OCI-LY7 (cell line): ENCODE measurements at regions not wholly inside any gene's neighbourhood (a gene's known extent, or its start where the extent isn't known, plus 50 kb on each side); places are given as distances from the start of the nearest gene placed in this dataset.
A peak's percentile ranks its signal among the peaks of the same experiment; 100 is the strongest.

Experiments
- BruUV-seq: library from RNA; stranded (reverse); fragments of 400-500 nt; replicated peaks from 2 replicates; lab custom pipeline; 2021; lab: Mats Ljungman, UMichigan
- CTCF ChIA-PET: fragments of 300-600 bp; sonication (Branson Sonifier 250); formaldehyde crosslinking; loops from one replicate; lab custom pipeline; 2022; ENCODE audit warnings: antibody characterized with exemption; ENCODE audit not compliant: unreplicated experiment; lab: Charles Lee
- POLR2A ChIA-PET: fragments of 300-600 bp; sonication (Branson Sonifier 250); formaldehyde crosslinking; loops from one replicate; lab custom pipeline; 2022; ENCODE audit warnings: antibody characterized with exemption; lab: Charles Lee
- DNase-seq: peaks from one replicate; pipeline ENCODE4 v3.0.0-alpha.2; 2015; ENCODE audit warnings: low spot score
- H2AFZ ChIP-seq: fragments of 200-600 bp; sonication (generic), shearing (Covaris generic); 2 replicates; pipeline ENCODE4 v1.6.1; 2014; ENCODE audit warnings: mild to moderate bottlenecking, antibody characterized with exemption, low read length, moderate library complexity
- H3K27ac ChIP-seq: fragments of 200-600 bp; sonication (generic); 2 replicates; pipeline ENCODE4 v1.5.1; 2014; ENCODE audit warnings: mixed run types, low read depth, mild to moderate bottlenecking, moderate library complexity, low read length, inconsistent platforms; ENCODE audit not compliant: poor library complexity, severe bottlenecking
- H3K36me3 ChIP-seq: fragments of 200-600 bp; sonication (generic); 2 replicates; pipeline ENCODE4 v1.6.1; 2014; ENCODE audit warnings: mild to moderate bottlenecking, antibody characterized with exemption, low read length, moderate library complexity, mixed read lengths; ENCODE audit not compliant: insufficient read depth
- H3K4me1 ChIP-seq: fragments of 200-600 bp; sonication (generic); 2 replicates; pipeline ENCODE4 v1.5.1; 2014; ENCODE audit warnings: mild to moderate bottlenecking, low read length; ENCODE audit not compliant: insufficient read depth, poor library complexity, severe bottlenecking
- H3K4me2 ChIP-seq: fragments of 200-600 bp; sonication (generic); 2 replicates; pipeline ENCODE4 v1.6.1; 2014; ENCODE audit warnings: mild to moderate bottlenecking, low read length
- H3K4me3 ChIP-seq: fragments of 200-600 bp; sonication (generic); 2 replicates; pipeline ENCODE4 v1.5.1; 2014; ENCODE audit warnings: mild to moderate bottlenecking, low read depth, low read length; ENCODE audit not compliant: poor library complexity, severe bottlenecking
- H3K79me2 ChIP-seq: fragments of 200-600 bp; sonication (generic); 2 replicates; pipeline ENCODE4 v1.6.1; 2016; ENCODE audit warnings: low read depth, mild to moderate bottlenecking, low read length, moderate library complexity, mixed read lengths; ENCODE audit not compliant: insufficient read depth
- H3K9me2 ChIP-seq: fragments of 200-600 bp; sonication (generic); 2 replicates; pipeline ENCODE4 v1.6.1; 2016; ENCODE audit warnings: mild to moderate bottlenecking, low read length, mixed read lengths; ENCODE audit not compliant: insufficient read depth
- H3K9me3 ChIP-seq: fragments of 200-600 bp; sonication (generic); 2 replicates; pipeline ENCODE4 v1.6.1; 2014; ENCODE audit warnings: mild to moderate bottlenecking, mixed run types, low read length, mixed read lengths
- H4K20me1 ChIP-seq: fragments of 200-600 bp; sonication (generic); 2 replicates; pipeline ENCODE4 v1.6.1; 2014; ENCODE audit warnings: mild to moderate bottlenecking, antibody characterized with exemption, low read length, moderate library complexity, mixed read lengths; ENCODE audit not compliant: insufficient read depth
- CTCF ChIP-seq: fragments of 200-600 bp; sonication (generic); conservative IDR thresholded peaks from 2 replicates; pipeline ENCODE4 v1.5.1; 2014; ENCODE audit warnings: mild to moderate bottlenecking, antibody characterized with exemption, low read length, moderate library complexity, mixed read lengths
- EZH2phosphoT487 ChIP-seq: fragments of 200-600 bp; sonication (generic); IDR thresholded peaks from 2 replicates; pipeline ENCODE4 v1.6.1; 2018; ENCODE audit warnings: low read depth, borderline replicate concordance, mild to moderate bottlenecking, mixed run types, antibody characterized with exemption, low read length, moderate library complexity, mixed read lengths
- intact Hi-C: fragments of 100-400 bp; cut with micrococcal nuclease; formaldehyde crosslinking; loops from one replicate; pipeline ENCODE4 v1.10.0; 2022; ENCODE audit not compliant: unreplicated experiment

DNA sequence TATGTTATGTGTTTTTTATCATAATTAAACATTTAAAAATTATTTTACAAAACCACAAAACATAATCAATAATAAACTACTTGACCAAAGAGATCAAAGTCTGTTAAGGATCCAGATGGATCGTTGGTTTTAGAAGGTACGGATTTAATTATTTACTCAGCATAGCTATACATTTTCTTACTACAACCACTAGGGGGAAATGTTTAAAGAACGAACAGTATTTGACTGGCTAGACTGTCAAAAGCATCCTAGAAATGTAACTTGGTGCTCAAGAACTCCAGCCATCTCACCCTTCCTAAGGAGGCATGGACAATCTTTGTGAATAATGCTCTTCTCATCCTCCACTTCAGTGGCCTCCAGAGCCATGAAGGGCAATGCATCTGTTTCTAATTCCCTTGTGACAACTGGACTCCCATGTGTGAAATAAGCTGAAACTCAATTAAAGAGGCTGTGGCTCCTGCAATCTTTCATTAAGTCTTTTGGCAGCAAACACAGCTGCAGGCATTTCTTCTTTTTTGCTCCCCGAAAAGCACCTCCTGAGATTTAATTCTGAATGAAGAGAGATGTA is 94.7 kb upstream of the TUSC7 start:
- CTCF ChIA-PET, result no interaction called here
- peak; percentile 2 for DNase-seq

GRCh38 chr3:116618138-116618537 is 91.4 kb upstream of the TUSC7 start:
- ChIA-PET POLR2A (interaction anchor here (0.7 kb wide), 2 partner anchors 13 to 661 kb away, joined by 3 to 5 read pairs; no protein-coding TSS in a partner anchor), CTCF (no interaction called here)
- H2AFZ ChIP-seq, result no peak overlapping the region
- intact Hi-C loops, result no loop called here
- no peaks in the 10 kb centered on the region for H3K9me2 ChIP-seq
- H3K4me1 ChIP-seq, result no peaks in the 10 kb centered on the region
- no peaks in the 10 kb centered on the region for H3K36me3 ChIP-seq
- H3K9me3 ChIP-seq, result no peaks in the 10 kb centered on the region
- H3K27ac ChIP-seq, result no peak overlapping the region
- BruUV-seq, result no TSS peak
- no peak overlapping the region for H3K4me3 ChIP-seq
- H3K79me2 ChIP-seq, result no peaks in the 10 kb centered on the region
- no peak overlapping the region for H3K4me2 ChIP-seq
- TF ChIP-seq EZH2phosphoT487 (no peak), CTCF (no peak)
- no peaks in the 10 kb centered on the region for H4K20me1 ChIP-seq
- DNase-seq, result no peak

More for the DNA sequence above, 94.7 kb upstream of the TUSC7 start:
- no peak overlapping the region for H3K4me2 ChIP-seq
- no peak overlapping the region for H3K4me3 ChIP-seq
- no peaks in the 10 kb centered on the region for H3K4me1 ChIP-seq
- no peaks in the 10 kb centered on the region for H3K36me3 ChIP-seq
- no TSS peak for BruUV-seq
- intact Hi-C loops, result no loop called here
- H3K79me2 ChIP-seq, result no peaks in the 10 kb centered on the region
- no peak overlapping the region for H3K27ac ChIP-seq
- POLR2A ChIA-PET, result no interaction called here
- TF ChIP-seq EZH2phosphoT487 (no peak), CTCF (peak; percentile 67)
- H4K20me1 ChIP-seq, result no peaks in the 10 kb centered on the region
- H2AFZ ChIP-seq, result no peak overlapping the region
- H3K9me2 ChIP-seq, result no peaks in the 10 kb centered on the region
- H3K9me3 ChIP-seq, result no peaks in the 10 kb centered on the region

- no TSS peak for BruUV-seq
- no peaks in the 10 kb centered on the region for H3K9me3 ChIP-seq
Observed at GRCh38 chr3:116618930-116619329, 90.6 kb upstream of the TUSC7 start.

More at GRCh38 chr3:116618930-116619329, 90.6 kb upstream of the TUSC7 start:
- no peak for DNase-seq
- no peaks in the 10 kb centered on the region for H4K20me1 ChIP-seq
- TF ChIP-seq EZH2phosphoT487, result no peak
- intact Hi-C loops, result no loop called here
- no peaks in the 10 kb centered on the region for H3K9me2 ChIP-seq
- H2AFZ ChIP-seq, result no peak overlapping the region
- no peaks in the 10 kb centered on the region for H3K36me3 ChIP-seq
- H3K4me2 ChIP-seq, result no peak overlapping the region
- H3K27ac ChIP-seq, result no peak overlapping the region
- ChIA-PET POLR2A (no interaction called here), CTCF (no interaction called here)
- H3K4me1 ChIP-seq, result no peaks in the 10 kb centered on the region
- no peak overlapping the region for H3K4me3 ChIP-seq
- H3K79me2 ChIP-seq, result no peaks in the 10 kb centered on the region
